ENCODE measurements at regions not wholly inside any gene's neighbourhood (a gene's known extent, or its start where the extent isn't known, plus 50 kb on each side); places are given as distances from the start of the nearest gene placed in this dataset.

- peaks cover 4% of the 10 kb centered on the region for H3K9me3 Mint-ChIP-seq
- H3K4me1 ChIP-seq (ENCODE audit: insufficient read depth, low read length): no peaks in the 10 kb centered on the region
- no peaks in the 10 kb centered on the region for H3K9me3 ChIP-seq (ENCODE audit: control insufficient read depth in 1 of 2, insufficient read depth in 1 of 2, low read length in 2 of 2)
- H3K27ac ChIP-seq (ENCODE audit: low read depth in 1 of 2, low read length in 2 of 2): no peak overlapping the region
- H3K4me3 Mint-ChIP-seq: no peak overlapping the region
- TF ChIP-seq CTCF (IDR thresholded peaks at IDR 0.05): no peak
- H3K4me3 ChIP-seq (ENCODE audit: low read length): no peak overlapping the region
- intact Hi-C loops (cut with DNase I, micrococcal nuclease): no loop called here
- H3K36me3 Mint-ChIP-seq (ENCODE audit: low read depth): no peaks in the 10 kb centered on the region
- no peak overlapping the region for H3K27ac Mint-ChIP-seq
- POLR2A ChIA-PET: no interaction called here
- CTCF ChIA-PET: no interaction called here
- H3K27me3 ChIP-seq (ENCODE audit: control insufficient read depth in 1 of 2, insufficient read depth in 2 of 2, low read length in 2 of 2): no peaks in the 10 kb centered on the region
- no peaks in the 10 kb centered on the region for H3K4me1 Mint-ChIP-seq (ENCODE audit: low read depth)
- DNase-seq: no peak
- H3K36me3 ChIP-seq (ENCODE audit: insufficient read depth, low read length): no peaks in the 10 kb centered on the region
- no peaks in the 10 kb centered on the region for H3K27me3 Mint-ChIP-seq
- ATAC-seq (ENCODE audit: poor library complexity): no peak
These were observed 596.7 kb downstream of the TUSC7 start for GRCh38 chr3:117306299-117306698.

- intact Hi-C loops (cut with DNase I, micrococcal nuclease): no loop called here
- H3K27me3 ChIP-seq (ENCODE audit: control insufficient read depth in 1 of 2, insufficient read depth in 2 of 2, low read length in 2 of 2): no peaks in the 10 kb centered on the region
- no peak overlapping the region for H3K27ac Mint-ChIP-seq
- no peaks in the 10 kb centered on the region for H3K9me3 ChIP-seq (ENCODE audit: control insufficient read depth in 1 of 2, insufficient read depth in 1 of 2, low read length in 2 of 2)
- peaks cover 4% of the 10 kb centered on the region for H3K9me3 Mint-ChIP-seq
- H3K4me3 Mint-ChIP-seq: no peak overlapping the region
- H3K4me1 ChIP-seq (ENCODE audit: insufficient read depth, low read length): no peaks in the 10 kb centered on the region
- H3K27ac ChIP-seq (ENCODE audit: low read depth in 1 of 2, low read length in 2 of 2): no peak overlapping the region
- POLR2A ChIA-PET: no interaction called here
- no peaks in the 10 kb centered on the region for H3K27me3 Mint-ChIP-seq
- no peak for ATAC-seq (ENCODE audit: poor library complexity)
- CTCF ChIA-PET: no interaction called here
- no peaks in the 10 kb centered on the region for H3K36me3 Mint-ChIP-seq (ENCODE audit: low read depth)
- no peaks in the 10 kb centered on the region for H3K4me1 Mint-ChIP-seq (ENCODE audit: low read depth)
- H3K4me3 ChIP-seq (ENCODE audit: low read length): no peak overlapping the region
- no peak for DNase-seq
- TF ChIP-seq CTCF (IDR thresholded peaks at IDR 0.05): no peak
- H3K36me3 ChIP-seq (ENCODE audit: insufficient read depth, low read length): no peaks in the 10 kb centered on the region
These were observed 598.8 kb downstream of the TUSC7 start for GRCh38 chr3:117308353-117308752.

DNA sequence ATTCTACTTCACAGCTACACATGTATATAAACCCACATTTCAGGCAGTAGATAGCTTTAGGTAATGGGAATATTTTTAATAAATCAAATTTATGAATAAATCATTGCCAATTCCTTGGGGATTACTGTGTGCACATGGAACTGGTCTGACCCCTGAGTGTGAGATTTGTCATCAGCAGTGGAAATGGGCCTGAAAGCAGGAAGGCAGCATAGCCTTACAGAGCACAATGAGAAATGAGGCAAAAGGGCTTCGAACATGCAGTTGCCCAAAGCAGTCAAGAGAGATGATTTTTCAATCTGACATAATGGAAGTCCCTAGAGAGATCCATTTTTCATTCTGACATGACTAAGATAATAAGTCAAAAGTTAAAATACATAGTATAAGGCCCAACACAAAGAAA, 599.2 kb downstream of the TUSC7 start:
- H3K4me3 Mint-ChIP-seq: no peak overlapping the region
- no peaks in the 10 kb centered on the region for H3K36me3 ChIP-seq (ENCODE audit: insufficient read depth, low read length)
- DNase-seq: no peak
- CTCF ChIA-PET: no interaction called here
- no peak overlapping the region for H3K27ac Mint-ChIP-seq
- no peaks in the 10 kb centered on the region for H3K36me3 Mint-ChIP-seq (ENCODE audit: low read depth)
- no peak for ATAC-seq (ENCODE audit: poor library complexity)
- no peaks in the 10 kb centered on the region for H3K4me1 Mint-ChIP-seq (ENCODE audit: low read depth)
- H3K4me1 ChIP-seq (ENCODE audit: insufficient read depth, low read length): no peaks in the 10 kb centered on the region
- POLR2A ChIA-PET: no interaction called here
- H3K27me3 ChIP-seq (ENCODE audit: control insufficient read depth in 1 of 2, insufficient read depth in 2 of 2, low read length in 2 of 2): no peaks in the 10 kb centered on the region
- no peaks in the 10 kb centered on the region for H3K9me3 ChIP-seq (ENCODE audit: control insufficient read depth in 1 of 2, insufficient read depth in 1 of 2, low read length in 2 of 2)
- no peaks in the 10 kb centered on the region for H3K27me3 Mint-ChIP-seq
- intact Hi-C loops (cut with DNase I, micrococcal nuclease): no loop called here
- H3K27ac ChIP-seq (ENCODE audit: low read depth in 1 of 2, low read length in 2 of 2): no peak overlapping the region
- H3K4me3 ChIP-seq (ENCODE audit: low read length): no peak overlapping the region
- no peak for TF ChIP-seq CTCF (IDR thresholded peaks at IDR 0.05)
- H3K9me3 Mint-ChIP-seq: peaks cover 4% of the 10 kb centered on the region

Measured in CD4-positive, alpha-beta T cell (primary cell).